ENCODE measurements at regions not wholly inside any gene's neighbourhood (a gene's known extent, or its start where the extent isn't known, plus 50 kb on each side); places are given as distances from the start of the nearest gene placed in this dataset.

DNA sequence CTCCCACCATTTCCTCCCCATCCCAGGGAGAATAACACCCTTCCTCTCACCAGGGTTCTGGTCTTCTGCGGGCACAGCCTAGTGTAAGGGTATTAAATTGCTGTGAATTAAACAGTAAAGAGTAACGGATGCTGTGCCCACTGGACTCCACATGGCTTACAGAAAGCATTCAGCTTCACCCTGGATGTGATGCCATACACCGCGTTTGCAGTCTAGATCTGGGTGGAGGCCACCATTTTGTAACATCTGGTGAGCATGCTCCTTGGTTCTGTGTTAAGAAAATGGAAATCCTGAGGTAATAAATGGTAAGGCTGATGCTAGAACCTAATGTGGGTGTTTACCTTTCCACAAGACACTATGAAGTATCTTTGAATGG is 331.8 kb upstream of the B3GAT1 start:
- intact Hi-C loops (cut with micrococcal nuclease; ENCODE audit: unreplicated experiment) (no loop called here), in situ Hi-C loops (cut with HindIII; ENCODE audit: extremely low pct_ligation_motif_present, low pct_unique_long_range_greater_than_20kb) (no loop called here)
- FAIRE-seq (no peak), DNase-seq (ENCODE audit: low spot score) (no peak), ATAC-seq (no peak)
- Histone ChIP-seq H3K9me3 (ENCODE audit: low read length) (peaks cover 15% of the 10 kb centered on the region; the same call in 1 of the 2 replicates), H3K36me3 (replicated peaks in 1 of 2; ENCODE audit: control insufficient read depth in 1 of 2, insufficient read depth in 2 of 2, low read length in 2 of 2) (no peaks in the 10 kb centered on the region), H4K20me1 (ENCODE audit: insufficient read depth, low read length) (no peaks in the 10 kb centered on the region), H3K9ac (ENCODE audit: insufficient read depth, low read depth, low read length) (no peak overlapping the region), H2AFZ (ENCODE audit: low read length) (no peak overlapping the region), H3K27me3 (ENCODE audit: control insufficient read depth in 1 of 2, insufficient read depth in 2 of 2, low read length in 2 of 2) (no peaks in the 10 kb centered on the region), H3K4me1 (ENCODE audit: insufficient read depth, low read length) (peaks cover 67% of the 10 kb centered on the region), H3K27ac (ENCODE audit: extremely low read length, insufficient read depth, low read length) (peak overlapping the region; percentile 74), H3K4me3 (replicated peaks in 1 of 3; ENCODE audit: insufficient read depth in 1 of 3, low read depth in 2 of 3, low read length in 3 of 3) (no peak overlapping the region), H3K4me2 (ENCODE audit: low read depth, low read length) (no peak overlapping the region), H3K79me2 (ENCODE audit: insufficient read depth, low read length) (no peaks in the 10 kb centered on the region)
- BruUV-seq (replicated peaks), result no TSS peak
- TF ChIP-seq DNMT1 (CRISPR knock-in tag; IDR thresholded peaks at IDR 0.05) (no peak), ZNF33B (CRISPR knock-in tag; IDR thresholded peaks at IDR 0.05) (0 out of 2 replicates have a peak, but pooled peaks have one; percentile 29), ZNF781 (CRISPR knock-in tag; IDR thresholded peaks at IDR 0.05; ENCODE audit: borderline replicate concordance, not compliant biosample characterization) (no peak)
- TF ChIP-seq, protein P1, sequence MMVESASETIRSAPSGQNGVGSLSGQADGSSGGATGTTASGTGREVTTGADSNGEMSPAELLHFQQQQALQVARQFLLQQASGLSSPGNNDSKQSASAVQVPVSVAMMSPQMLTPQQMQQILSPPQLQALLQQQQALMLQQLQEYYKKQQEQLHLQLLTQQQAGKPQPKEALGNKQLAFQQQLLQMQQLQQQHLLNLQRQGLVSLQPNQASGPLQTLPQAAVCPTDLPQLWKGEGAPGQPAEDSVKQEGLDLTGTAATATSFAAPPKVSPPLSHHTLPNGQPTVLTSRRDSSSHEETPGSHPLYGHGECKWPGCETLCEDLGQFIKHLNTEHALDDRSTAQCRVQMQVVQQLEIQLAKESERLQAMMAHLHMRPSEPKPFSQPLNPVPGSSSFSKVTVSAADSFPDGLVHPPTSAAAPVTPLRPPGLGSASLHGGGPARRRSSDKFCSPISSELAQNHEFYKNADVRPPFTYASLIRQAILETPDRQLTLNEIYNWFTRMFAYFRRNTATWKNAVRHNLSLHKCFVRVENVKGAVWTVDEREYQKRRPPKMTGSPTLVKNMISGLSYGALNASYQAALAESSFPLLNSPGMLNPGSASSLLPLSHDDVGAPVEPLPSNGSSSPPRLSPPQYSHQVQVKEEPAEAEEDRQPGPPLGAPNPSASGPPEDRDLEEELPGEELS (CRISPR knock-in tag; IDR thresholded peaks at IDR 0.05), result no peak
- POLR2A ChIA-PET, result no interaction called here
- CTCF ChIA-PET (ENCODE audit: low intra/inter-chr PET ratio, low total read pairs), result no interaction called here
- 87% methylated on average over 4 of the region's 4 CpGs for WGBS (ENCODE audit: low lambda C conversion rate)

DNA sequence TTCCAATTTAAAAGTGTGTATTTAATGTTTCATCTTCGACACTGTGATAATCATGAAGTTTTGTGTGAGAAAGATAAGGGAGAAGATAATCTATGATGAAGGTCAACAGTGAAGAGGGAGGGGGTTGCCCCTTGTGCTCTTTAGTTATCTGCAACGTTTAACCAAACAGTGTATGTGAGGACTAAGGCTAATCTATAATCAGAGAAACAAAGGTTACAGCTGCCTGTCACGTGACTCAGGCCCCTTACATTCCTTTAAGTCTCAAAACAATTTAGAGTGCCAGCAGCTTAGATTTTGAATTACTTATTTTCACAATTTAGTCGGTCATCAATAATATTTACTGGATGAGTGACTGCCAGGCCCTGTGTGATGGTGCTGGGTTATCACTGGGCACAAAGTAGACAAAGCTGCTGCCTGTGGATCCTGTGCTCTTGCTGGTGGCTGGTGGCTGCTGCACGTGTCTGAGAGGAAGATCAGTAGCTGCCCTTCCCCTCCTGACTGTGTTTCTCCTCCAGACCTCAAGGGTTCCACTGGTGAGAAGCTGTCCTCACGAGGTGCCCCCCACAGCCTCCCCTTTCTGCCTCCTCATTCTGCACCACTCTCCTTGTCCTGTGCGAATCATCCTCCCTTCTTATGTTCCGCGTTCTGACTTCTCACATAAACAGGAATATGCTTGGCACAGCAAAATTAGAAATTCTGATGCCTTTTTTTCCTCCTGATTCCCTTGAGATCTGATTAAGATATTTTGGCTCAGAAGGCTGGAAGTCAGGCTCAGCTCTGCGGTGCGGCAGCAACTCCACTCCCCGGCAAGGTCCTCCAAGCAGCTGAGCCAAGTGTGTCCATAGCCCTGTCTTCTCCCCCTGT is 331.1 kb upstream of the B3GAT1 start:
- WGBS (ENCODE audit: low lambda C conversion rate), result 49% methylated on average over 12 of the region's 12 CpGs
- Histone ChIP-seq H3K4me2 (ENCODE audit: low read depth, low read length) (peak overlapping the region; percentile 59), H3K4me3 (replicated peaks in 1 of 3; ENCODE audit: insufficient read depth in 1 of 3, low read depth in 2 of 3, low read length in 3 of 3) (no peak overlapping the region), H3K4me1 (ENCODE audit: insufficient read depth, low read length) (peaks cover 67% of the 10 kb centered on the region), H3K36me3 (replicated peaks in 1 of 2; ENCODE audit: control insufficient read depth in 1 of 2, insufficient read depth in 2 of 2, low read length in 2 of 2) (no peaks in the 10 kb centered on the region), H4K20me1 (ENCODE audit: insufficient read depth, low read length) (no peaks in the 10 kb centered on the region), H3K9ac (ENCODE audit: insufficient read depth, low read depth, low read length) (no peak overlapping the region), H3K27ac (ENCODE audit: extremely low read length, insufficient read depth, low read length) (peak overlapping the region; percentile 74), H3K9me3 (ENCODE audit: low read length) (peaks cover 9% of the 10 kb centered on the region; the same call in 1 of the 2 replicates), H3K27me3 (ENCODE audit: control insufficient read depth in 1 of 2, insufficient read depth in 2 of 2, low read length in 2 of 2) (no peaks in the 10 kb centered on the region), H3K79me2 (ENCODE audit: insufficient read depth, low read length) (no peaks in the 10 kb centered on the region), H2AFZ (ENCODE audit: low read length) (no peak overlapping the region)
- in situ Hi-C loops (cut with HindIII; ENCODE audit: extremely low pct_ligation_motif_present, low pct_unique_long_range_greater_than_20kb) (no loop called here), intact Hi-C loops (cut with micrococcal nuclease; ENCODE audit: unreplicated experiment) (no loop called here)
- ChIA-PET CTCF (ENCODE audit: low intra/inter-chr PET ratio, low total read pairs) (no interaction called here), POLR2A (no interaction called here)
- BruUV-seq (replicated peaks), result no TSS peak
- peak; percentile 55 for FAIRE-seq
- DNase-seq (ENCODE audit: low spot score), result peak; percentile 55
- ATAC-seq, result peak; percentile 81
- no peak for TF ChIP-seq ZNF33B (CRISPR knock-in tag; IDR thresholded peaks at IDR 0.05)
- no peak for TF ChIP-seq ZNF878 (CRISPR knock-in tag; IDR thresholded peaks at IDR 0.05)
- no peak for TF ChIP-seq ZNF879 (CRISPR knock-in tag; IDR thresholded peaks at IDR 0.05)
- no peak for TF ChIP-seq ZZZ3 (CRISPR knock-in tag; IDR thresholded peaks at IDR 0.05; ENCODE audit: borderline replicate concordance)
- TF ChIP-seq, protein P2, sequence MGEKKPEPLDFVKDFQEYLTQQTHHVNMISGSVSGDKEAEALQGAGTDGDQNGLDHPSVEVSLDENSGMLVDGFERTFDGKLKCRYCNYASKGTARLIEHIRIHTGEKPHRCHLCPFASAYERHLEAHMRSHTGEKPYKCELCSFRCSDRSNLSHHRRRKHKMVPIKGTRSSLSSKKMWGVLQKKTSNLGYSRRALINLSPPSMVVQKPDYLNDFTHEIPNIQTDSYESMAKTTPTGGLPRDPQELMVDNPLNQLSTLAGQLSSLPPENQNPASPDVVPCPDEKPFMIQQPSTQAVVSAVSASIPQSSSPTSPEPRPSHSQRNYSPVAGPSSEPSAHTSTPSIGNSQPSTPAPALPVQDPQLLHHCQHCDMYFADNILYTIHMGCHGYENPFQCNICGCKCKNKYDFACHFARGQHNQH (CRISPR knock-in tag; IDR thresholded peaks at IDR 0.05), result no peak
- TF ChIP-seq ZNF616 (CRISPR knock-in tag; IDR thresholded peaks at IDR 0.05; ENCODE audit: low read depth), result no peak
- TF ChIP-seq PHF20 (CRISPR knock-in tag; IDR thresholded peaks at IDR 0.05), result no peak
- no peak for TF ChIP-seq ZNF251 (CRISPR knock-in tag; IDR thresholded peaks at IDR 0.05)
- TF ChIP-seq ZNF546 (CRISPR knock-in tag; conservative IDR thresholded peaks at IDR 0.05), result no peak
- TF ChIP-seq ZSCAN29 (CRISPR knock-in tag; conservative IDR thresholded peaks at IDR 0.05), result no peak
- no peak for TF ChIP-seq EEA1 (CRISPR knock-in tag; IDR thresholded peaks at IDR 0.05; ENCODE audit: borderline replicate concordance)
- TF ChIP-seq SATB2 (CRISPR knock-in tag; IDR thresholded peaks at IDR 0.05), result no peak
- peak; percentile 30 to 33; a peak in 1 of 4 replicates for TF ChIP-seq NR2F1 (CRISPR knock-in tag; IDR thresholded peaks at IDR 0.05)
